C1 segment of cervical spinal cord (tissue), 14 donors: ENCODE measurements at regions not wholly inside any gene's neighbourhood (a gene's known extent, or its start where the extent isn't known, plus 50 kb on each side); places are given as distances from the start of the nearest gene placed in this dataset.
"Not testable (repeated sequence)": the region's sequence is repeated elsewhere in the genome, so short reads cannot be mapped to it uniquely, and the experiment has no call there.

Experiments used
- DNase-seq, 14 donors: peaks; one replicate each; lab custom pipeline; 2025; lab: John Stamatoyannopoulos, UW

- no peak for DNase-seq
Measured at GRCh38 chr4:134885436-134885835, 683.8 kb upstream of the PABPC4L start.

DNA sequence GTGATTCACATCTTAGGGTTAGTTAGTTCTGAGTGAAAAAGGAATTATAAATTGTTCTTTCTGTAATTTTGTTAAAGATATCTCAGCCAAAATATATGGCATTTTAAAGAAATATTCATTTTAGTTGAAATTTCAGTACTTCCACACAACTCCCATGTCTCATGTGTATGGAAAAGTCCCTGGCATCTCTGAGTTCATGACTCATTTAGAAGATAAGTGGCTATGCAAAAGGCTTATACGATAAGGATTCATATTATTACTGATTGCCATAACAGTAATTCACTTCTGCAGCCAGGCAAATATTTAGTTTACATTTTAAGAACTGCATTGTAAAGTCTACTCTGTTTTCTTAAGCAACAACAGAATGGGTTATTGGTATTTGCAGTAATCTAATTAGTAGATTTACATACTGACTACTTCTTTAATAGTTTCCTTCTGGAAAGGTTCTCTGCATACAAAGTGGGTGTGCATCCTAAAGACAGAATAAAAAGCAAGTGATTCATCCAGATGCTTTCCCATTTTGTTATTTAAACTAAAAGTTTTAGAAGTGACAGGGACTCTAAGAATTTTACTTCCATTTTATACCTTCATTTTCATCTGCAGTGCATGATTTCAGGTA is 682.4 kb upstream of the PABPC4L start:
- no peak for DNase-seq

DNA sequence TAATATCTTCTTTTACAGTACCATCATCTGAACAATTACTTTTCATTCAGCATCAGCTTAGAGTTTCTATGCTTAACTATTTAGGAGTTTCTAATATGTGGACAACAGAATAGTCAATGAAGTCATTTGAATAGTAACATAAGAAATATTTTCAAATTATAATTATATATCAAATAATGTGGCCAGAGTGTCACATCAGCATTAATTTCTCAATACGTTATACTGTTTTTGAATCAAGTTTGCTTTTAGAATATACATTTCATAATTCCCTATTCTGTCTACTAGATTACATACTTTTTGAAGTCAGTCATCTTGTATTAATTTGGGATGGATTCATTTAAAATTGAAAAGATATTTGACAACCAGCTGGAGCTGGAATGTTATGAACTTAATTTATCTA is 677.4 kb upstream of the PABPC4L start:
- no peak for DNase-seq

GRCh38 chr4:134867027-134867426 is 665.4 kb upstream of the PABPC4L start:
- no peak for DNase-seq

- DNase-seq = no peak
Measured at GRCh38 chr4:134865675-134866074, 664.1 kb upstream of the PABPC4L start.

GRCh38 chr4:134862116-134862515 is 660.5 kb upstream of the PABPC4L start:
- no peak for DNase-seq

GRCh38 chr4:134848681-134849080 is 647.1 kb upstream of the PABPC4L start:
- DNase-seq = no peak

DNA sequence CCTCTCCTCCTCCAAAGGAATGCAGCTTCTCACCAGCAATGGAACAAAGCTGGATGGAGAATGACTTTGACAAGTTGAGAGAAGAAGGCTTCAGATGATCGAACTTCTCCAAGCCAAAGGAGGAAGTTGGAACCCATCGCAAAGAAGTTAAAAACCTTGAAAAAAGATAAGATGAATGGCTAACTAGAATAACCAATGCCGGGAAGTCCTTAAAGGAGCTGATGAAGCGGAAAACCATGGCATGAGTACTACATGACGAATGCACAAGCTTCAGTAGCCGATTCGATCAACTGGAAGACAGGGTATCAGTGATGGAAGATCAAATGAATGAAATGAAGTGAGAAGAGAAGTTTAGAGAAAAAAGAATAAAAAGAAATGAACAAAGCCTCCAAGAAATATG is 629.2 kb upstream of the PABPC4L start:
- not testable (repeated sequence) for DNase-seq

- no peak for DNase-seq
Measured at GRCh38 chr4:134812611-134813010, 611.0 kb upstream of the PABPC4L start.

DNA sequence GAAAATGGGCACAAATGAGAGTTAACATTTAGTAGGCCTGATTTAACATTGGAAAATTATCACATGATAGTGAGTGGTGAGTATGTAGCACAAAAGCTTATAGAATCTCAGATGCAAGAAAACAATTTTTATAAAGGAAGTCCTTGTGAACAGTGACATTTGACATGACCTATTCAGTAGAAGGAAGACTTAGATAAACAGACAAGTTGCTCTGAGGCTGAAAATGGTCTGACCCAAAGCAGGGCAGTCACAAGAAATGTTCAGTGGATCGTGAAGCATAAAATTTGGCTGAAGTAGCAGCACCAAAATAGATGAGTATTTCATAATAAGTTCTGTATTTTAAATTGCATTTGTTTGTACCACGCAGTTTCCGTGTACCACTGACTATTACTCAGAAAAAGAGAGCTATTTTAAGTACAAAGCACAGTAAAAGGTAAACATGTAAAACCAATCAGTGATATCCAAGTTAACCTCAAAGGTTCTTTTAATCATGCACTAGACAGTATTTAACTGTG is 605.7 kb upstream of the PABPC4L start:
- DNase-seq = no peak

DNA sequence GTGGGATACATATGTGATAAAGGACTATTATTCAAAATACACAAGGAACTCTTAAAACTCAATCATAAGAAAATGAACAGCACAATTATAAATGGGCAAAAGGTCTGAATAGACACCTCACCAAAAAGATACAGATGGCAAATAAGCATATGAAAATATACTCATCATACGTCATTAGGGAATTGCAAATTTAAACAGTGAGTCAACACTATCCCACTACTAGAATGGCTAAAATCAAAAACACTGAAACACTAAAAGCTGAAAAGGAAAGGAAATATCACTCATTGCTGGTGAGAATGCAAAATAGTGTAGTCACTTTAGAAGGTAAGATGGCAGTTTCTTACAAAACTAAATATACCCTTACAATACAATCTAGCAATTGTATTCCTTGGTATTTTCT is 597.0 kb upstream of the PABPC4L start:
- DNase-seq = no peak

GRCh38 chr4:134787315-134787714 is 585.7 kb upstream of the PABPC4L start:
- no peak for DNase-seq

DNA sequence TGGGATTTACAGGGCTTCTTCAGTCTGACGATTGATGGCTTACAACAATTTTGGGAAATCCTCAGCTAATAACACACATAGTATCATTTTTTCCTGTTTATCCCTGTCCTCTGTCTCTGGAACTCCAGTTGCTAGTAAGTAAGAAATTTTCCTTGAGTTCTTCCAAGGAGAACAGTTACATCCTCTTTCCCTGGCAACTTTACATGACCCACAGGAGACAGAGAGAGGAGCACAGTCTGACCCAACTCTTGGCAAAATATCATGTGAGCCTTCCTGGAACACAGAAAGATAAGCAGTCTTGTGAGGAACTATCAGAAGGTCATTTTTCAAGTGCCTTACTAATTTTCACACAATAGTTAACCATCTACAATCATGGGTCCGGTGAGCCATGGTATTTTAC is 578.7 kb upstream of the PABPC4L start:
- DNase-seq = no peak

GRCh38 chr4:134777606-134778005 is 576.0 kb upstream of the PABPC4L start:
- DNase-seq = no peak

DNA sequence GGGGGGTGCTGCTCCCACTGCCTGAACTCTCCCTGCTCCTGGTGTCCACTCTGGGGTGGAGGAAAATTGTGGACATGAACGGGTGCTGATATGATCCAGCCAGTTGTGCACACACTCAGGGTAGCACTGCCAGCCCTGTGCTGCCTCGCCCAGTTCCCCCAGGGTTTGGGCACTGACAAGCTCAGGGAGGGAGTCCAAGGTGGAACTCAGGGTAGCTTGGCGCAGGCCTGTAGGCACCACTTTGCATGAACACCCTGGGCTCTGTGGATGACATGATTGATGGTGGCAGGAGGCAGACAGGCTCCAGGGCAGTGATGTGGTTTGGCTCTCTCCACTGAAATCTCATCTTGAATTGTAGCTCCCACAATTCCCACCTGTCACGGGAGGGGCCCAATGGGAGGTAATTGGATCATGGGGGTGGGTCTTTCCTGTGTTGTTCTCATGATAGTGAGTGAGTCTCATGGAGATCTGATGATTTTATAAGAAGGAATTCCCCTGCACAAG is 572.0 kb upstream of the PABPC4L start:
- DNase-seq = no peak

DNA sequence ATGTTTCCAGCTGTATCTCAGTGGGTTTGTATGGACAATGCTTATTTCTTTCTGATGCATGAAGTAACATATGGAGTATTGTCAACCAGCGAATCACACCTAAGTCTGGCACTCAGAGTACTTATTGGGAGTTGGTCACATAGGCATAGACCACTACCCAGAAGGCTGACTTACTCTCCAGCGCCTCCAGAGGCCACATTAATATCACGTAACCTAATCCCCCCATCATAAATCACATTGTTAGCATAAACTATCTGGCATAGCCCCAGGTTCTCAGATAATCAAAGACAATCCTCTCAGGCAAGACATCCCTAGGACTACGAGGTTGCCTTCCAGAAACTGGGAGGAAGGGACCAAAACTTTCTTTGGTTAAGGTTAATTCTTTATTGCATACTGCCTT is 560.5 kb upstream of the PABPC4L start:
- DNase-seq = no peak

DNA sequence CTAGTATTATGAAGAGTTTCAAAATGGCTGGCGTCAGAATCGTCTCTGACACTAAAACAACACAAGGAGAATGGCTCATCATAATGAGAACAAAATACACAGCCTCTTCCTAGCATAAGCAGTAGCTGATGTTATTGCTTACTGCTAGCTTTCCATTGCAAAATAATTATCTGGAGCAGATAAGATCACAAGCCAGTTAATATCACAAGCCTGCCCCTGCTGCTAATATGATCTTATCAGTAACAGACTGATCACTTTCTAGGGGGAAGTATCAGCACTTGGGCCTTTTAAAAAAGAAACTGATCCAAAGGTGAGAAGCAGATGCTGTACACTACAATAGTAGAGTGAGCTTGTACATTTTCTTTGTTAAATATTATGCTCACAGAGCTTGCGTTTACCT is 554.8 kb upstream of the PABPC4L start:
- DNase-seq = no peak

DNA sequence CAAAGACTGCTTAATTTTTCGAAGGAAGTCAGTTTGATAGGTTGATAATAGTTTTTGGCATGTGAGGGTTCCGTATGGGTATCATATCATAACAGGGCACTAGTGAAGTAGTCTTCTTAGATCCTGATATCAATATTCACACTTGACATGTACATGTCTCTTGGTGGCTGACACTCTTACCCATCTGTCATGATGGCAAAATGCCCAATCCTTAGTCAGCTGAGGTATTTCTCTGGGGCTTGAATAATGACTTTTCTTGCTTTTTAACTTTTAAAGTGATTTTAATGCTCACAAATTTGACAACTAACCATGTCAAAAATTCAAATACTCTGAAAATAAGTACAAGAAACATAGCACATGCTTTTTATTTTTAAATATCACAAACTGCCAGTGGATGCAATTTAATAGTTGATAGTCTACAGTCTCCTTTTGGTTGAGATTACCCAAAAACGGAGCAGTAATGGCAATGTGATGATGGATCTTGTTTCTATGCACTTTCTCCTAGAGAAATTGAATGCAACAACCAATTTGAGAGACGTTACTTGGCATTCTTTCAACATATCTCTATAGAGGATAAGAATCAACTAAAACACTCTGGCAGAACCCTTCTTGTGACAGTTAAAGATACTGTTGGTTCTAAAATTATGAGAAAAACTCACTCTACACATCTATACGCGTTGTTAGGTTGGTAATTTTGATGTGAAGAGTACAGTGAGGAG is 552.9 kb upstream of the PABPC4L start:
- no peak for DNase-seq

DNA sequence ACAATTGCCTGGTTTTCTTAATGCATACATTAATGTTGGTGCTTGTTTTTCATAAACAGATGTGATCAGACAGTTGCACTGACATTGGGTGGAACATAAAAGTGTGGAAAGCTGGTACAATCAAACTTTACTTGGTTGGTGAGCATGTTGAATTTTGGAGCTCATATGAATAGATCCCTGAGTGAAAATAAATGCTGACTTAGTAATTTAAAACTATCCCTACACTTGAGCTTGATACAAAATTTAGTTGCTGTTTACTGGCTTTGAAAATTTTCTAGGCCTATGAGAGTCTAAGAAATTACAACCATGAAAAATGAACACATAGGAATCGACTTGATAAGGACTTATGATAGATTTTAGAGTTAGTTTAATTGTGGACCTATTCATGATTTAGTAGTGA is 551.8 kb upstream of the PABPC4L start:
- DNase-seq = no peak

DNA sequence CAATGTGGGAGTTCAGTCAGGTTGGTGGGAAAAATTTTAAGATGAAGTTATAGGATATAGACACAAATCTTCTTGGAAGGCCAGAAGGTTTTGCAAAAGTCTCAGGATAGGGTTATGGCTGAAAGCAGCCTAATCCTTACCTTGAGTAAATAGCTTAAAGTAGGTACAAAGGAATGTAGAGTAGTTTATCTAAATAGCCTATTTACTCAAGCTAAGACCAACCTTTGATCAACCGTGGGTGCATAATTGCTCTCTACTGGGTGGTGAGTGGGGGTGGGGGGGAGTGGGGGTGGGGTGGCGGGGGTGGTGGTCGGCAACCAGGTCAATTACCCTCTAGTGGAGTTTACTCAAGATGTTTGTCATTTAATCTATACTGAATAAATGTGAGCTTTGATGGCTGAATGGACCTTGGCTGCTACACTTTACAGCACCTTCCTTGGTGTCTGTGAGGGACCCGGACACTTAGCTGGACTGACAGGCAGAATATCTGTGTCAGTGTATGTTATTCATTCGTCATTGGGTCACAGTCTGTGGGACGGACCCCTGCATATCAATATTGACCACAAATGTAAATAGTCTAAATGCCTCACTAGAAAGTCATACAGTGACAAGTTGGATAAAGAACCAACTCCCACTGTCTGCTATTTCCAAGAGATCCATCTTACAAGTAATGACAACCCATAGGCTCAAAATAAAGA is 545.7 kb upstream of the PABPC4L start:
- no peak for DNase-seq

DNA sequence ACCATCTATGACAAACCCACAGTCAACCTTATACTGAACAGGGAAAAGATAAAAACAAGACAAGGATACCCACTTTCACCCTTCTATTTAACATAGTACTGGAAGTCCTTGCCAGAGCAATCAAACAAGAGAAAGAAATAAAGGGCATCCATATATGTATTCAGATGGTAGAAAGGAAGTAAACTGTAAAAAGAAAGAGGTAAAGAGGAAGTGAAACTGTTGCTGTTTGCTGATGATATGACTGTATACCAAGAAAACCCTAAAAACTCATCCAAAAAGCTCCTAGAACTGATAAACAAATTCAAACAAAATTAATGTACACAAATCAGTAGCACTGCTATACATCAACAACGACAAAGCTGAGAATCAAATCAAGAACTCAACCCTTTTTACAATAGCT is 538.7 kb upstream of the PABPC4L start:
- DNase-seq = no peak

DNA sequence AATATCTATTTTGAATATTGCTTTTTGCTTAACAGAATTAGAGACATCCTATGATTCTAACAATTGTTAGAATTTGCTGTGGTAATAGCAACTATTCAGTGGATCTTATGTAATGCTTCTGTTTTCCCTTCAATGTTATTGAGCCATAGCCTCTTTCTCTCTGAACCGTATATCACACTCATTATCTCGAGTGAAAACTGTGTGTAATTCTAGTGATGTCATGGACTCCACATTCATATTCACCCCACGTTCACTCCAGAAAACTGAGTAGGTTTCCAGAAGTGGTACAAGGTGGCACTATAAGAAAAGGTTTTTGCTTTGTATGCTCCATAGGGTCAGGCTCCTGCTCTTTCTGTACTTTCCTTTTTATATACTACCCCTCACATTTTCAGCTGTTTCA is 534.3 kb upstream of the PABPC4L start:
- no peak for DNase-seq

GRCh38 chr4:134727696-134728095 is 526.1 kb upstream of the PABPC4L start:
- no peak for DNase-seq
